ENCODE measurements at regions not wholly inside any gene's neighbourhood (a gene's known extent, or its start where the extent isn't known, plus 50 kb on each side); places are given as distances from the start of the nearest gene placed in this dataset.

- CTCF ChIA-PET, result no interaction called here
- dilution Hi-C loops (cut with MboI; ENCODE audit: extremely low pct_ligation_motif_present, low sequenced_read_pairs) (no loop called here), intact Hi-C loops (cut with micrococcal nuclease) (no loop called here)
- H4K20me1 ChIP-seq (replicated peaks; ENCODE audit: control insufficient read depth, extremely low read depth, insufficient read depth, low read length), result no peaks in the 10 kb centered on the region
- no peak overlapping the region for H3K4me2 ChIP-seq (ENCODE audit: insufficient read depth, low read length)
- DNase-seq (ENCODE audit: low read depth, low spot score) (no peak), FAIRE-seq (no peak)
- no peaks in the 10 kb centered on the region for H3K4me1 ChIP-seq (ENCODE audit: control insufficient read depth, extremely low read depth, insufficient read depth, low read length)
- no peak overlapping the region for H3K4me3 ChIP-seq (replicated peaks in 1 of 3; ENCODE audit: insufficient read depth in 1 of 3, low read depth in 1 of 3, low read length in 3 of 3)
- H3K9me1 ChIP-seq (replicated peaks; ENCODE audit: control insufficient read depth, extremely low read depth, insufficient read depth, low read length), result no peaks in the 10 kb centered on the region
- TF ChIP-seq GATA2 (IDR thresholded peaks at IDR 0.05; ENCODE audit: insufficient read depth, insufficient read length, low read depth, low read length), result no peak
- TF ChIP-seq MAX (IDR thresholded peaks at IDR 0.05; ENCODE audit: insufficient read depth, insufficient read length), result no peak
- no peak for TF ChIP-seq CTCF (IDR thresholded peaks at IDR 0.05; ENCODE audit: extremely low read depth in 1 of 2, insufficient read depth in 1 of 2, low read depth in 1 of 2, low read length in 2 of 2)
- TF ChIP-seq JUN (IDR thresholded peaks at IDR 0.05; ENCODE audit: borderline replicate concordance, insufficient read depth, insufficient read length, low read depth), result no peak
- TF ChIP-seq POLR2AphosphoS5 (IDR thresholded peaks at IDR 0.05; ENCODE audit: insufficient read depth, low read depth, low read length), result no peak
- TF ChIP-seq FOS (IDR thresholded peaks at IDR 0.05; ENCODE audit: borderline replicate concordance, insufficient read depth, low read length), result no peak
- TF ChIP-seq MYC (IDR thresholded peaks at IDR 0.05; ENCODE audit: low read depth, low read length), result no peak
- TF ChIP-seq POLR2A (IDR thresholded peaks at IDR 0.05; ENCODE audit: low read depth, low read length), result no peak
- no peak for TF ChIP-seq EZH2 (IDR thresholded peaks at IDR 0.05; ENCODE audit: borderline replicate concordance, low read depth, low read length, severe bottlenecking)
- H3K27ac ChIP-seq (ENCODE audit: insufficient read depth, low read depth, low read length), result no peak overlapping the region
- no peaks in the 10 kb centered on the region for H3K79me2 ChIP-seq (ENCODE audit: control insufficient read depth, insufficient read depth, low read length)
- H3K27me3 ChIP-seq (ENCODE audit: control insufficient read depth in 2 of 2, insufficient read depth in 2 of 2, low read length in 2 of 2), result no peaks in the 10 kb centered on the region
- no peaks in the 10 kb centered on the region for H3K36me3 ChIP-seq (ENCODE audit: control insufficient read depth in 2 of 2, extremely low read depth in 1 of 2, insufficient read depth in 2 of 2, low read length in 2 of 2)
- H2AFZ ChIP-seq (ENCODE audit: low read depth, low read length), result no peak overlapping the region
- no TSS peak for BruUV-seq (replicated peaks)
- H3K9me3 ChIP-seq (replicated peaks; ENCODE audit: control insufficient read depth, insufficient read depth, low read length), result no peaks in the 10 kb centered on the region
- POLR2A ChIA-PET, result no interaction called here
- no peak overlapping the region for H3K9ac ChIP-seq (replicated peaks; ENCODE audit: extremely low read depth, insufficient read depth, low read length)
These were observed 131.6 kb upstream of the CMC1 start for GRCh38 chr3:28109829-28110228.
